H1 (cell line): ENCODE measurements at regions not wholly inside any gene's neighbourhood (a gene's known extent, or its start where the extent isn't known, plus 50 kb on each side); places are given as distances from the start of the nearest gene placed in this dataset.

Experiments used
- CHD1 ChIP-seq: IDR thresholded peaks from 2 replicates; pipeline ENCODE4 v1.6.1; 2012; ENCODE audit warnings: low read depth, low read length, improper control_type of control experiment
- EZH2 ChIP-seq: fragments of 200-600 bp; sonication (generic); IDR thresholded peaks from 2 replicates; pipeline ENCODE4 v1.7.1; 2012; ENCODE audit warnings: low read depth, mild to moderate bottlenecking, moderate library complexity, low read length, inconsistent platforms; ENCODE audit not compliant: severe bottlenecking
- HDAC2 ChIP-seq, 2 experiments: fragments of 300-600 bp in 1 of 2; sonication (generic) in 1 of 2; IDR thresholded peaks; 2 replicates each; pipeline ENCODE4 v1.6.1; 2011 to 2012; ENCODE audit warnings: low read depth in 2 of 2, low read length in 2 of 2, mild to moderate bottlenecking in 2 of 2, moderate library complexity in 2 of 2, borderline replicate concordance in 1 of 2, inconsistent platforms in 1 of 2
- POLR2AphosphoS5 ChIP-seq: IDR thresholded peaks from 2 replicates; pipeline ENCODE4 v1.6.1; 2011; ENCODE audit warnings: low read depth, low read length
- TF ChIP-seq, protein P1 (sequence below), 3 experiments: IDR thresholded peaks; 1 replicate in 2 of 3; 2 replicates in 1 of 3; pipeline versions ENCODE4 v1.5.1 to v1.6.1; 2011; ENCODE audit warnings: low read length in 3 of 3, mild to moderate bottlenecking in 3 of 3, inconsistent platforms in 2 of 3, low read depth in 1 of 3, moderate library complexity in 1 of 3; ENCODE audit not compliant: insufficient read depth in 1 of 3; ENCODE audit errors: control extremely low read depth in 1 of 3

GRCh38 chr3:132236701-132237651, 80.2 kb upstream of the ACP3 start:
- TF ChIP-seq CHD1 (no peak), HDAC2 (IDR thresholded peaks at IDR 0.05; ENCODE audit: borderline replicate concordance in 1 of 2, low read depth in 2 of 2, low read length in 2 of 2) (no peak), EZH2 (no peak), POLR2AphosphoS5 (no peak)
- TF ChIP-seq, protein P1, sequence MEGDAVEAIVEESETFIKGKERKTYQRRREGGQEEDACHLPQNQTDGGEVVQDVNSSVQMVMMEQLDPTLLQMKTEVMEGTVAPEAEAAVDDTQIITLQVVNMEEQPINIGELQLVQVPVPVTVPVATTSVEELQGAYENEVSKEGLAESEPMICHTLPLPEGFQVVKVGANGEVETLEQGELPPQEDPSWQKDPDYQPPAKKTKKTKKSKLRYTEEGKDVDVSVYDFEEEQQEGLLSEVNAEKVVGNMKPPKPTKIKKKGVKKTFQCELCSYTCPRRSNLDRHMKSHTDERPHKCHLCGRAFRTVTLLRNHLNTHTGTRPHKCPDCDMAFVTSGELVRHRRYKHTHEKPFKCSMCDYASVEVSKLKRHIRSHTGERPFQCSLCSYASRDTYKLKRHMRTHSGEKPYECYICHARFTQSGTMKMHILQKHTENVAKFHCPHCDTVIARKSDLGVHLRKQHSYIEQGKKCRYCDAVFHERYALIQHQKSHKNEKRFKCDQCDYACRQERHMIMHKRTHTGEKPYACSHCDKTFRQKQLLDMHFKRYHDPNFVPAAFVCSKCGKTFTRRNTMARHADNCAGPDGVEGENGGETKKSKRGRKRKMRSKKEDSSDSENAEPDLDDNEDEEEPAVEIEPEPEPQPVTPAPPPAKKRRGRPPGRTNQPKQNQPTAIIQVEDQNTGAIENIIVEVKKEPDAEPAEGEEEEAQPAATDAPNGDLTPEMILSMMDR (IDR thresholded peaks at IDR 0.05; ENCODE audit: control extremely low read depth in 1 of 3, insufficient read depth in 1 of 3, low read depth in 1 of 3, low read length in 3 of 3): no peak
